Activated B cell treated with CpG ODN at 0.5 μM for 24 hours (primary cell): ENCODE measurements at regions not wholly inside any gene's neighbourhood (a gene's known extent, or its start where the extent isn't known, plus 50 kb on each side); places are given as distances from the start of the nearest gene placed in this dataset.
"Not testable (repeated sequence)": the region's sequence is repeated elsewhere in the genome, so short reads cannot be mapped to it uniquely, and the experiment has no call there.

ENCODE experiments used
- ATAC-seq: fragments of 200-7000 bp; cut with Tn5 transposase; one replicate; pipeline ENCODE4 v1.10.0; 2021; ENCODE audit warnings: low read depth, mild to moderate bottlenecking, moderate library complexity
- CTCF ChIA-PET: fragments of 350-600 bp; sonication (Branson Sonifier 250); formaldehyde crosslinking; loops from one replicate; lab custom pipeline; 2021; ENCODE audit warnings: antibody characterized with exemption; lab: Charles Lee
- POLR2A ChIA-PET: fragments of 350-600 bp; sonication (Branson Sonifier 250); formaldehyde crosslinking; loops from one replicate; lab custom pipeline; 2021; ENCODE audit warnings: antibody characterized with exemption; lab: Charles Lee
- DNase-seq: peaks from one replicate; pipeline ENCODE4 v3.0.0; 2022
- H3K27ac Mint-ChIP-seq: one replicate; pipeline ENCODE4 v1.8.0; 2020; ENCODE audit warnings: mixed read lengths
- H3K27me3 Mint-ChIP-seq: one replicate; pipeline ENCODE4 v1.8.0; 2021; ENCODE audit warnings: mixed read lengths
- H3K36me3 Mint-ChIP-seq: one replicate; pipeline ENCODE4 v1.8.0; 2021; ENCODE audit warnings: low read depth, mixed read lengths
- H3K4me1 Mint-ChIP-seq: one replicate; pipeline ENCODE4 v1.8.0; 2021; ENCODE audit warnings: mixed read lengths
- H3K4me3 Mint-ChIP-seq: one replicate; pipeline ENCODE4 v1.8.0; 2020; ENCODE audit warnings: mild to moderate bottlenecking, mixed read lengths
- H3K9me3 Mint-ChIP-seq: one replicate; pipeline ENCODE4 v1.8.0; 2020; ENCODE audit warnings: mixed read lengths
- CTCF ChIP-seq: fragments of 200-600 bp; IDR thresholded peaks from one replicate; pipeline ENCODE4 v1.8.0; 2022; ENCODE audit warnings: antibody characterized with exemption, mild to moderate bottlenecking
- intact Hi-C: fragments of 100-400 bp; cut with micrococcal nuclease; formaldehyde crosslinking; loops from one replicate; pipeline ENCODE4 v1.15.1; 2024

- Mint-ChIP-seq H3K4me3 (no peak overlapping the region), H3K4me1 (no peaks in the 10 kb centered on the region), H3K36me3 (no peaks in the 10 kb centered on the region), H3K27me3 (peaks cover 7% of the 10 kb centered on the region), H3K27ac (no peak overlapping the region), H3K9me3 (peaks cover 2% of the 10 kb centered on the region)
- ChIA-PET POLR2A (no interaction called here), CTCF (no interaction called here)
- ATAC-seq: no peak
- no peak for DNase-seq
- TF ChIP-seq CTCF: no peak
- intact Hi-C loops: no loop called here
Observed at GRCh38 chr3:152650177-152650576, 184.8 kb upstream of the P2RY1 start.

DNA sequence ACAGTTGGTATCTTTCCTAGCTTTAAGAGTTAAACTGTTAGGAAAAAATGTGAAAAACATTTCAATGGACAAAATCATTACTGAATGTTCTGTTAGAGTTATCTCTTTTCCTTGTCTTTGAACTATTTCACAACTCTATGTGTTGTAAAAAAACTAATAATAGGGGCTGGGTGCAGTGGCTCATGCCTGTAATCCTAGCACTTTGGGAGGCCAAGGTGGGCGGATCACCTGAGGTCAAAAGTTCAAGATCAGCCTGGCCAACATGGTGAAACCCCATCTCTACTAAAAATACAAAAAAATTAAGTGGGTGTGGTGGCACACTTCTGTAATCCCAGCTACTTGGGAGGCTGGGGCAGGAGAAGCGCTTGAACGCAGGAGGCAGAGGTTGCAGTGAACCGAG is 184.0 kb upstream of the P2RY1 start:
- H3K9me3 Mint-ChIP-seq, CTCF ChIA-PET: not testable (repeated sequence)

GRCh38 chr3:152656214-152656971 is 178.5 kb upstream of the P2RY1 start:
- ATAC-seq (no peak), DNase-seq (no peak)
- Mint-ChIP-seq H3K4me1 (peaks cover 8% of the 10 kb centered on the region), H3K27me3 (peaks cover 16% of the 10 kb centered on the region), H3K9me3 (peaks cover 7% of the 10 kb centered on the region), H3K27ac (no peak overlapping the region), H3K4me3 (no peak overlapping the region), H3K36me3 (no peaks in the 10 kb centered on the region)
- intact Hi-C loops: no loop called here
- no peak for TF ChIP-seq CTCF
- POLR2A ChIA-PET: no interaction called here
- CTCF ChIA-PET: no interaction called here

More for the DNA sequence above, 184.0 kb upstream of the P2RY1 start:
- H3K27ac Mint-ChIP-seq, ATAC-seq, DNase-seq, H3K4me1 Mint-ChIP-seq, H3K4me3 Mint-ChIP-seq, H3K27me3 Mint-ChIP-seq, intact Hi-C loops, H3K36me3 Mint-ChIP-seq: not testable (repeated sequence)
- POLR2A ChIA-PET: interaction anchor here (0.6 kb wide), 1 partner anchor 37 kb away, joined by 4 read pairs; no protein-coding TSS in a partner anchor

- no peak overlapping the region for H3K4me3 Mint-ChIP-seq
- TF ChIP-seq CTCF: no peak
- POLR2A ChIA-PET: no interaction called here
- H3K36me3 Mint-ChIP-seq: no peaks in the 10 kb centered on the region
- intact Hi-C loops: no loop called here
- peaks cover 9% of the 10 kb centered on the region for H3K9me3 Mint-ChIP-seq
- H3K27me3 Mint-ChIP-seq: peaks cover 16% of the 10 kb centered on the region
- CTCF ChIA-PET: no interaction called here
- H3K4me1 Mint-ChIP-seq: peaks cover 8% of the 10 kb centered on the region
- DNase-seq (no peak), ATAC-seq (no peak)
- no peak overlapping the region for H3K27ac Mint-ChIP-seq
Observed at GRCh38 chr3:152656972-152657355, 178.0 kb upstream of the P2RY1 start.

GRCh38 chr3:152658977-152659720 is 175.8 kb upstream of the P2RY1 start:
- ChIA-PET CTCF (no interaction called here), POLR2A (no interaction called here)
- no peak overlapping the region for H3K4me3 Mint-ChIP-seq
- no peaks in the 10 kb centered on the region for H3K36me3 Mint-ChIP-seq
- no peak for DNase-seq
- peaks cover 8% of the 10 kb centered on the region for H3K4me1 Mint-ChIP-seq
- no peak for TF ChIP-seq CTCF
- peaks cover 14% of the 10 kb centered on the region for H3K9me3 Mint-ChIP-seq
- intact Hi-C loops: no loop called here
- ATAC-seq: no peak
- peaks cover 15% of the 10 kb centered on the region for H3K27me3 Mint-ChIP-seq
- H3K27ac Mint-ChIP-seq: no peak overlapping the region
